ENCODE measurements at regions not wholly inside any gene's neighbourhood (a gene's known extent, or its start where the extent isn't known, plus 50 kb on each side); places are given as distances from the start of the nearest gene placed in this dataset.

GRCh38 chr9:115362640-115363039 lies 244.7 kb upstream of the TNC start:
- TF ChIP-seq JUND (IDR thresholded peaks at IDR 0.05) (no peak), CTCF (IDR thresholded peaks at IDR 0.05; ENCODE audit: low read depth, low read length, missing input control) (no peak), TAF1 (conservative IDR thresholded peaks at IDR 0.05) (no peak), GABPA (IDR thresholded peaks at IDR 0.05 in 1 of 2, conservative IDR thresholded peaks at IDR 0.05 in 1 of 2) (no peak), RAD21 (IDR thresholded peaks at IDR 0.05) (no peak), YY1 (IDR thresholded peaks at IDR 0.05) (no peak), FOXA1 (IDR thresholded peaks at IDR 0.05) (no peak), EGR1 (IDR thresholded peaks at IDR 0.05; ENCODE audit: low read depth in 2 of 2) (no peak)
- TF ChIP-seq, protein P1, sequence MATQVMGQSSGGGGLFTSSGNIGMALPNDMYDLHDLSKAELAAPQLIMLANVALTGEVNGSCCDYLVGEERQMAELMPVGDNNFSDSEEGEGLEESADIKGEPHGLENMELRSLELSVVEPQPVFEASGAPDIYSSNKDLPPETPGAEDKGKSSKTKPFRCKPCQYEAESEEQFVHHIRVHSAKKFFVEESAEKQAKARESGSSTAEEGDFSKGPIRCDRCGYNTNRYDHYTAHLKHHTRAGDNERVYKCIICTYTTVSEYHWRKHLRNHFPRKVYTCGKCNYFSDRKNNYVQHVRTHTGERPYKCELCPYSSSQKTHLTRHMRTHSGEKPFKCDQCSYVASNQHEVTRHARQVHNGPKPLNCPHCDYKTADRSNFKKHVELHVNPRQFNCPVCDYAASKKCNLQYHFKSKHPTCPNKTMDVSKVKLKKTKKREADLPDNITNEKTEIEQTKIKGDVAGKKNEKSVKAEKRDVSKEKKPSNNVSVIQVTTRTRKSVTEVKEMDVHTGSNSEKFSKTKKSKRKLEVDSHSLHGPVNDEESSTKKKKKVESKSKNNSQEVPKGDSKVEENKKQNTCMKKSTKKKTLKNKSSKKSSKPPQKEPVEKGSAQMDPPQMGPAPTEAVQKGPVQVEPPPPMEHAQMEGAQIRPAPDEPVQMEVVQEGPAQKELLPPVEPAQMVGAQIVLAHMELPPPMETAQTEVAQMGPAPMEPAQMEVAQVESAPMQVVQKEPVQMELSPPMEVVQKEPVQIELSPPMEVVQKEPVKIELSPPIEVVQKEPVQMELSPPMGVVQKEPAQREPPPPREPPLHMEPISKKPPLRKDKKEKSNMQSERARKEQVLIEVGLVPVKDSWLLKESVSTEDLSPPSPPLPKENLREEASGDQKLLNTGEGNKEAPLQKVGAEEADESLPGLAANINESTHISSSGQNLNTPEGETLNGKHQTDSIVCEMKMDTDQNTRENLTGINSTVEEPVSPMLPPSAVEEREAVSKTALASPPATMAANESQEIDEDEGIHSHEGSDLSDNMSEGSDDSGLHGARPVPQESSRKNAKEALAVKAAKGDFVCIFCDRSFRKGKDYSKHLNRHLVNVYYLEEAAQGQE (IDR thresholded peaks at IDR 0.05), result no peak
- TF ChIP-seq, protein P2, sequence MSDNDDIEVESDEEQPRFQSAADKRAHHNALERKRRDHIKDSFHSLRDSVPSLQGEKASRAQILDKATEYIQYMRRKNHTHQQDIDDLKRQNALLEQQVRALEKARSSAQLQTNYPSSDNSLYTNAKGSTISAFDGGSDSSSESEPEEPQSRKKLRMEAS (IDR thresholded peaks at IDR 0.05), result no peak
- TF ChIP-seq, protein P3, sequence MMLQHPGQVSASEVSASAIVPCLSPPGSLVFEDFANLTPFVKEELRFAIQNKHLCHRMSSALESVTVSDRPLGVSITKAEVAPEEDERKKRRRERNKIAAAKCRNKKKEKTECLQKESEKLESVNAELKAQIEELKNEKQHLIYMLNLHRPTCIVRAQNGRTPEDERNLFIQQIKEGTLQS (IDR thresholded peaks at IDR 0.05), result no peak

Data from liver (tissue), 3 donors.